Type B pancreatic cell (in vitro differentiated cells): ENCODE measurements at regions not wholly inside any gene's neighbourhood (a gene's known extent, or its start where the extent isn't known, plus 50 kb on each side); places are given as distances from the start of the nearest gene placed in this dataset.

ENCODE experiments used
- DNase-seq: peaks from one replicate; pipeline ENCODE4 v3.0.0; 2021; ENCODE audit warnings: mixed read lengths; ENCODE audit not compliant: unreplicated experiment; ENCODE audit errors: extremely low spot score
- H3K27ac Mint-ChIP-seq: 2 replicates; pipeline ENCODE4 v1.8.0; 2021; ENCODE audit warnings: mild to moderate bottlenecking, mixed read lengths
- H3K27me3 Mint-ChIP-seq: 2 replicates; pipeline ENCODE4 v1.8.0; 2021; ENCODE audit warnings: mixed read lengths
- H3K36me3 Mint-ChIP-seq: 2 replicates; pipeline ENCODE4 v1.8.0; 2021; ENCODE audit warnings: mixed read lengths
- H3K4me1 Mint-ChIP-seq: one replicate; pipeline ENCODE4 v1.8.0; 2021; ENCODE audit warnings: mixed read lengths; ENCODE audit not compliant: unreplicated experiment
- H3K4me3 Mint-ChIP-seq: 2 replicates; pipeline ENCODE4 v1.8.0; 2021; ENCODE audit warnings: mild to moderate bottlenecking, mixed read lengths
- H3K9me3 Mint-ChIP-seq: 2 replicates; pipeline ENCODE4 v1.8.0; 2021; ENCODE audit warnings: mixed read lengths
- CTCF ChIP-seq: fragments of 200-600 bp; sonication (generic); conservative IDR thresholded peaks from 2 replicates; pipeline ENCODE4 v1.5.0; 2021; ENCODE audit warnings: antibody characterized with exemption, mild to moderate bottlenecking

GRCh38 chr13:23018143-23018542 is 162.6 kb upstream of the SGCG start:
- Mint-ChIP-seq H3K36me3 (no peaks in the 10 kb centered on the region), H3K27me3 (no peaks in the 10 kb centered on the region), H3K27ac (no peak overlapping the region), H3K4me3 (no peak overlapping the region), H3K9me3 (no peaks in the 10 kb centered on the region), H3K4me1 (no peaks in the 10 kb centered on the region)
- DNase-seq, result no peak
- no peak for TF ChIP-seq CTCF

- no peaks in the 10 kb centered on the region for H3K27me3 Mint-ChIP-seq
- no peak overlapping the region for H3K27ac Mint-ChIP-seq
- no peak for DNase-seq
- H3K9me3 Mint-ChIP-seq, result no peaks in the 10 kb centered on the region
- peak; percentile 91 for TF ChIP-seq CTCF
- H3K4me3 Mint-ChIP-seq, result no peak overlapping the region
- no peaks in the 10 kb centered on the region for H3K36me3 Mint-ChIP-seq
- H3K4me1 Mint-ChIP-seq, result peaks cover 2% of the 10 kb centered on the region
Observed at GRCh38 chr13:23020246-23020843, 160.4 kb upstream of the SGCG start.

- DNase-seq, result no peak
- peaks cover 12% of the 10 kb centered on the region for H3K4me1 Mint-ChIP-seq
- H3K27ac Mint-ChIP-seq, result no peak overlapping the region
- H3K4me3 Mint-ChIP-seq, result no peak overlapping the region
- no peak for TF ChIP-seq CTCF
- no peaks in the 10 kb centered on the region for H3K27me3 Mint-ChIP-seq
- no peaks in the 10 kb centered on the region for H3K9me3 Mint-ChIP-seq
- H3K36me3 Mint-ChIP-seq, result no peaks in the 10 kb centered on the region
Observed at GRCh38 chr13:23021906-23022305, 158.9 kb upstream of the SGCG start.

- Mint-ChIP-seq H3K27ac (no peak overlapping the region), H3K36me3 (no peaks in the 10 kb centered on the region), H3K4me3 (no peak overlapping the region), H3K9me3 (no peaks in the 10 kb centered on the region), H3K27me3 (no peaks in the 10 kb centered on the region), H3K4me1 (peaks cover 12% of the 10 kb centered on the region)
- no peak for TF ChIP-seq CTCF
- DNase-seq, result no peak
Observed at GRCh38 chr13:23022704-23023103, 158.1 kb upstream of the SGCG start.

GRCh38 chr13:23025864-23026608 is 154.7 kb upstream of the SGCG start:
- Mint-ChIP-seq H3K4me1 (peaks cover 12% of the 10 kb centered on the region), H3K9me3 (no peaks in the 10 kb centered on the region), H3K4me3 (no peak overlapping the region), H3K27ac (peak overlapping the region; percentile 18), H3K36me3 (no peaks in the 10 kb centered on the region), H3K27me3 (no peaks in the 10 kb centered on the region)
- no peak for TF ChIP-seq CTCF
- DNase-seq, result no peak
